Neural cell (in vitro differentiated cells): ENCODE measurements at regions not wholly inside any gene's neighbourhood (a gene's known extent, or its start where the extent isn't known, plus 50 kb on each side); places are given as distances from the start of the nearest gene placed in this dataset.

Source experiments
- CTCF ChIP-seq: fragments of 450-650 bp; IDR thresholded peaks from 2 replicates; pipeline ENCODE4 v1.5.1; 2014; ENCODE audit warnings: antibody characterized with exemption, mild to moderate bottlenecking, moderate library complexity; ENCODE audit not compliant: poor library complexity, severe bottlenecking
- EZH2 ChIP-seq: fragments of 200-600, 300-800 bp; shearing (Covaris generic), sonication (generic); IDR thresholded peaks from 2 replicates; pipeline ENCODE4 v1.6.1; 2014; ENCODE audit warnings: antibody characterized with exemption, low read length, borderline replicate concordance, mild to moderate bottlenecking; ENCODE audit not compliant: insufficient read depth, poor library complexity, severe bottlenecking
- MXI1 ChIP-seq: fragments of 450-650 bp; conservative IDR thresholded peaks from 2 replicates; pipeline ENCODE4 v1.6.1; 2014; ENCODE audit warnings: antibody characterized with exemption, mild to moderate bottlenecking; ENCODE audit not compliant: poor library complexity, severe bottlenecking
- POLR2AphosphoS5 ChIP-seq: IDR thresholded peaks from 2 replicates; pipeline ENCODE4 v1.6.1; 2012
- REST ChIP-seq: IDR thresholded peaks from 2 replicates; pipeline ENCODE4 v1.6.1; 2012; ENCODE audit warnings: borderline replicate concordance

- TF ChIP-seq CTCF (no peak), POLR2AphosphoS5 (no peak), MXI1 (no peak), EZH2 (no peak), REST (no peak)
Measured at GRCh38 chr9:99724640-99725039, 97.0 kb upstream of the NR4A3 start.
